Lower leg skin (tissue), 4 donors: ENCODE measurements at regions not wholly inside any gene's neighbourhood (a gene's known extent, or its start where the extent isn't known, plus 50 kb on each side); places are given as distances from the start of the nearest gene placed in this dataset.

Source experiments
- DNase-seq, 2 donors: peaks; one replicate each; pipeline ENCODE4 v3.0.0-alpha.2; 2019; ENCODE audit warnings: low spot score in 2 of 2
- H3K4me3 ChIP-seq: fragments of 200-600 bp; sonication (generic); 2 replicates; pipeline ENCODE4 v1.5.1; 2017; ENCODE audit warnings: mild to moderate bottlenecking, low read depth; ENCODE audit not compliant: poor library complexity, severe bottlenecking
- POLR2A ChIP-seq, 2 donors: fragments of 450-650 bp; IDR thresholded peaks; one replicate each; pipeline ENCODE4 v1.6.1; 2016 to 2017; ENCODE audit warnings: antibody characterized with exemption in 2 of 2, mild to moderate bottlenecking in 1 of 2, moderate library complexity in 1 of 2
- WGBS, 2 donors: methylation state at CpG; one replicate each; pipeline ENCODE4 v1.1.5; 2018; 5-methylcytosine and 5-hydroxymethylcytosine counted together
- intact Hi-C: fragments of 100-400 bp; cut with DNase I; formaldehyde crosslinking; loops from one replicate; pipeline ENCODE4 v1.15.0; 2023; ENCODE audit warnings: low total_unique reads
- TF ChIP-seq, protein P1 (sequence below), 3 donors: fragments of 450-650 bp; IDR thresholded peaks; one replicate each; pipeline ENCODE4 v1.5.1; 2016; ENCODE audit warnings: antibody characterized with exemption in 3 of 3, mild to moderate bottlenecking in 3 of 3, moderate library complexity in 2 of 3

DNA sequence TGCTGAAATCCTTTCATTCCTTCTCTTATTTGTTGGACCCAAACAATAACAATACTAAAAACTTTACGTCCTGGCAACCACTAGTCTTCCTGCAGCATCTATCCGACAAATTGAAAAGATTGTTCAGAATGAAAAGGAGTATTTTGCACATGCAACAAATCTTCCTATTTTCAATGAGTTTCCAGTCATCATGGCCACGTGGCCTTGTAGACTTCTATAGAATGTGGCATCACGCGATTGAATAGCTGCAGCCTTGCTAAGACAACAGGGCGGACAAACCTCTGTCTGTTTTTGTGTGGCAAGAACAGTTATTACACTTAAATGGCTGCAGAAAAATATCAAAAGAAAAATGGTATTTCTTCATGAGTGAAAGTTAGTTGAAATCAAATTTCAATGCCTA, 297.9 kb upstream of the LCORL start:
- intact Hi-C loops: no loop called here
- WGBS, 2 donors: 80 to 82% methylated on average over 6 of the region's 6 CpGs
- DNase-seq: no peak
- H3K4me3 ChIP-seq: no peak overlapping the region
- TF ChIP-seq POLR2A (IDR thresholded peaks at IDR 0.05): no peak
- TF ChIP-seq, protein P1, sequence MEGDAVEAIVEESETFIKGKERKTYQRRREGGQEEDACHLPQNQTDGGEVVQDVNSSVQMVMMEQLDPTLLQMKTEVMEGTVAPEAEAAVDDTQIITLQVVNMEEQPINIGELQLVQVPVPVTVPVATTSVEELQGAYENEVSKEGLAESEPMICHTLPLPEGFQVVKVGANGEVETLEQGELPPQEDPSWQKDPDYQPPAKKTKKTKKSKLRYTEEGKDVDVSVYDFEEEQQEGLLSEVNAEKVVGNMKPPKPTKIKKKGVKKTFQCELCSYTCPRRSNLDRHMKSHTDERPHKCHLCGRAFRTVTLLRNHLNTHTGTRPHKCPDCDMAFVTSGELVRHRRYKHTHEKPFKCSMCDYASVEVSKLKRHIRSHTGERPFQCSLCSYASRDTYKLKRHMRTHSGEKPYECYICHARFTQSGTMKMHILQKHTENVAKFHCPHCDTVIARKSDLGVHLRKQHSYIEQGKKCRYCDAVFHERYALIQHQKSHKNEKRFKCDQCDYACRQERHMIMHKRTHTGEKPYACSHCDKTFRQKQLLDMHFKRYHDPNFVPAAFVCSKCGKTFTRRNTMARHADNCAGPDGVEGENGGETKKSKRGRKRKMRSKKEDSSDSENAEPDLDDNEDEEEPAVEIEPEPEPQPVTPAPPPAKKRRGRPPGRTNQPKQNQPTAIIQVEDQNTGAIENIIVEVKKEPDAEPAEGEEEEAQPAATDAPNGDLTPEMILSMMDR (IDR thresholded peaks at IDR 0.05): no peak

DNA sequence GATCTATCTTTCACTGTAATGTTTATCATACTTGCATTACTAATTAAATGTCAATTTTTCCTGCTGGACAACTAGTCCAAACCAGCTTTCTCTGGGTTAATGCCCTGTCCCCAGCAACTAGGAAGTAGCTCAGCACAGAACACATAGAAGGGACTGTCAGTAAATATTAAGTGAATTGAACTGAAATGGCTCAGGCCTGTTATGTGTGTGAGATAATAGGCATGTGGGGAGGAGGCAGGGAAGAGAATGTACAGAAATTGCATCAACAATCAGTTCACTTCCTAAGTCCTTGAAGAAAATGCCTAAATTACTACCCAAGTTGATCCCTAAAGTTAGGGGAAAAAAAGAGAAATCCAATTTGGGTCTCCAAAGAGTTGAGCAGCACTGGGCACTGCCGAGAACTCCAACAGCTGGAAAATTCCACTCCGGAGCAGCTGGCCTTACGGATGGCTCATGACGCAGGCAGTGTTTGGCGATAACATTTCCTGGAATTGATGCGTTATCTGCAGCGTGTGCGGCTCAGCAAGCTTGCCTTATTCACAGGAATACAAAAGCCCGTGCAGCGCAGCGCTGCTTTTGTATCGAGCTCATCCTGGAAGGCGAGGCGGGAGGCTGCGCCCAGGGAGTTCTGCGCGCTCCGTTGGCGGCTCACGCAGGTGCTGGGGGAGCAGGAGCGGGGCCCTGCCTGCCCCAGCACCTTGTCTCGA, 297.3 kb upstream of the LCORL start:
- no peak for DNase-seq
- H3K4me3 ChIP-seq: no peak overlapping the region
- 18 to 38% methylated on average over 16 to 22 of the region's 22 CpGs for WGBS, 2 donors
- intact Hi-C loops: no loop called here
- TF ChIP-seq, protein P1 (IDR thresholded peaks at IDR 0.05): no peak
- TF ChIP-seq POLR2A (IDR thresholded peaks at IDR 0.05): no peak

DNA sequence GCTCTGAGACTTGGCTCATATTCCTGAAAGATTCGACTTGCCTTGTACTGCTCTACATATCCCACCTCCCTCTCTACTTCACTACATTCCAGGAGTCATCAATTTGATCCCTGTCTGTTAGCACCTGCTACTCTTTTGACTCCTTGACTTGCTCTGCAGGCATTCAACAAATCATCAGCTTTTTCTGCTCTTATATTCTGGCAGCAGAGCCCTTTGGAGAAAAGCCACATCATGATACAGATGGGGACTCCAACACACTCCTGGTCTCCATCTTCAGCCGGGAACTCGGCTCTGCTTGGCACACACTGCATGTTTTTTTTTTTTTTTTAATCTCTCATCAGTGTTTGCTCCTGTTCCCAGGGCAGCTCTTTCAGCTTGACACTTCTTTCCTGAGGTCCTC, 293.2 kb upstream of the LCORL start:
- no peak overlapping the region for H3K4me3 ChIP-seq

GRCh38 chr4:18297684-18298083, 276.1 kb upstream of the LCORL start:
- DNase-seq: no peak
- WGBS, 2 donors: 80 to 84% methylated on average over 2 of the region's 2 CpGs
- intact Hi-C loops: no loop called here
- TF ChIP-seq, protein P1 (IDR thresholded peaks at IDR 0.05): no peak
- no peak overlapping the region for H3K4me3 ChIP-seq

More for the DNA sequence above, 293.2 kb upstream of the LCORL start:
- intact Hi-C loops: no loop called here
- TF ChIP-seq, protein P1 (IDR thresholded peaks at IDR 0.05): no peak
- TF ChIP-seq POLR2A (IDR thresholded peaks at IDR 0.05): no peak
- DNase-seq: no peak
- 41 to 48% methylated on average over 3 of the region's 3 CpGs for WGBS, 2 donors

- TF ChIP-seq, protein P1 (IDR thresholded peaks at IDR 0.05): no peak
- no peak for TF ChIP-seq POLR2A (IDR thresholded peaks at IDR 0.05)
- intact Hi-C loops: no loop called here
- WGBS, 2 donors: 52 to 69% methylated on average over 2 of the region's 2 CpGs
- H3K4me3 ChIP-seq: no peak overlapping the region
- no peak for DNase-seq
Measured at GRCh38 chr4:18296411-18296810, 274.9 kb upstream of the LCORL start.

DNA sequence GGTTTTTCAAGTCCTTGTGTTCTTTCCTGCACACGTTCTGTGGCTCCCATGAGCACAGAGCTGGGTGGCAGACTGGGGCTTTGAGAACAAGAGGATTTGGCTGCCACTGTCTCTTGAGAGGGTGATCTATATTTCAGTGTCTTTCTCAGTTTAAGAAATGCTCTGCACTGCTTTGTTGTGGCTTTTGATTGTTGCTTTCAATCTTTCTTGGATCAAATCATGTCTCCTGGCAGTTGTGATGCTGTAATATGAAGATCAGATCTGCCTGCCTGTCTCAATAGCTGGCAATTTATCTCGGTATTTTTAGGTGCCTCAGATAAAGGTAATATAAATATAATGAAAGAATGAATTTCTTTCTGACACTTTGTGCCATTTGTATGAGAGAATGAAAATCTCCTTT, 273.3 kb upstream of the LCORL start:
- intact Hi-C loops: no loop called here
- no peak for DNase-seq
- WGBS, 2 donors: 51 to 52% methylated on average over 2 of the region's 2 CpGs

More for the DNA sequence above, 273.3 kb upstream of the LCORL start:
- no peak overlapping the region for H3K4me3 ChIP-seq
- TF ChIP-seq POLR2A (IDR thresholded peaks at IDR 0.05): no peak
- TF ChIP-seq, protein P1 (IDR thresholded peaks at IDR 0.05): no peak
